GM12878 (cell line): ENCODE measurements at regions not wholly inside any gene's neighbourhood (a gene's known extent, or its start where the extent isn't known, plus 50 kb on each side); places are given as distances from the start of the nearest gene placed in this dataset.

ENCODE experiments used
- ATAC-seq: fragments of 200-7000 bp; cut with Tn5 transposase; 3 replicates; pipeline ENCODE4 v1.9.1; 2020; ENCODE audit warnings: mild to moderate bottlenecking, moderate library complexity
- BruUV-seq: library from RNA; stranded (reverse); fragments of 400-500 nt; replicated peaks from 2 replicates; lab custom pipeline; 2021; lab: Mats Ljungman, UMichigan
- CTCF ChIA-PET: fragments of 300-600 bp; sonication (Branson Sonifier 250); formaldehyde crosslinking; extraction: SDS; loops from one replicate; lab custom pipeline; 2021; ENCODE audit warnings: inconsistent platforms; lab: Yijun Ruan, JAX
- POLR2A ChIA-PET: fragments of 350-600 bp; formaldehyde crosslinking; extraction: SDS; loops from one replicate; lab custom pipeline; 2021; ENCODE audit warnings: inconsistent platforms; lab: Charles Lee
- RAD21 ChIA-PET: fragments of 300-600 bp; sonication (Branson Sonifier 250); formaldehyde crosslinking; loops from one replicate; lab custom pipeline; 2023; ENCODE audit warnings: antibody characterized with exemption; ENCODE audit not compliant: unreplicated experiment; lab: Charles Lee
- SMC1A ChIA-PET: fragments of 300-600 bp; sonication (Branson Sonifier 250); formaldehyde crosslinking; loops from one replicate; lab custom pipeline; 2023; ENCODE audit not compliant: unreplicated experiment, uncharacterized antibody; lab: Charles Lee
- DNase-seq: peaks from one replicate; pipeline ENCODE4 v3.0.0-alpha.2; 2011; ENCODE audit warnings: low read depth, low spot score
- FAIRE-seq: peaks from 3 replicates; lab custom pipeline; 2011; peaks lifted over from hg19 to GRCh38; lab: Jason Lieb, UNC
- H2AFZ ChIP-seq: 2 replicates; pipeline ENCODE4 v1.6.0; 2011; ENCODE audit warnings: low read depth, low read length, control low read depth; ENCODE audit not compliant: control insufficient read depth
- H3K27ac ChIP-seq: 2 replicates; pipeline ENCODE4 v1.5.1; 2011; ENCODE audit warnings: control low read depth; ENCODE audit not compliant: control insufficient read depth, insufficient read depth
- H3K27me3 ChIP-seq, 2 experiments: replicated peaks in 1 of 2; 2 replicates each; pipeline versions ENCODE4 v1.6.0 to v1.6.1; 2011; ENCODE audit warnings: low read length in 1 of 2; ENCODE audit not compliant: control insufficient read depth in 2 of 2, insufficient read depth in 2 of 2
- H3K36me3 ChIP-seq, 2 experiments: 2 replicates each; pipeline ENCODE4 v1.5.1; 2011; ENCODE audit warnings: low read length in 1 of 2; ENCODE audit not compliant: control insufficient read depth in 2 of 2, insufficient read depth in 2 of 2
- H3K4me1 ChIP-seq: 2 replicates; pipeline ENCODE4 v1.6.1; 2011; ENCODE audit warnings: mild to moderate bottlenecking, low read length, moderate library complexity, mixed read lengths; ENCODE audit not compliant: control insufficient read depth, insufficient read depth
- H3K4me2 ChIP-seq: 2 replicates; pipeline ENCODE4 v1.6.0; 2011; ENCODE audit warnings: control low read depth; ENCODE audit not compliant: control insufficient read depth, insufficient read depth
- H3K4me3 ChIP-seq: fragments of 200-600 bp; sonication (generic); 2 replicates; pipeline ENCODE4 v1.5.1; 2016
- H3K79me2 ChIP-seq: 2 replicates; pipeline ENCODE4 v1.6.0; 2011; ENCODE audit warnings: low read length; ENCODE audit not compliant: control insufficient read depth, insufficient read depth
- H3K9ac ChIP-seq: 2 replicates; pipeline ENCODE4 v1.8.0; 2011; ENCODE audit warnings: low read length, control low read depth, mixed read lengths; ENCODE audit not compliant: control insufficient read depth, insufficient read depth
- H3K9me3 ChIP-seq: replicated peaks from 3 replicates; pipeline ENCODE4 v1.5.1; 2011; ENCODE audit warnings: mild to moderate bottlenecking, low read length; ENCODE audit not compliant: control insufficient read depth, insufficient read depth
- H4K20me1 ChIP-seq: 2 replicates; pipeline ENCODE4 v1.6.0; 2011; ENCODE audit not compliant: control insufficient read depth, insufficient read depth
- CHD1 ChIP-seq: IDR thresholded peaks from 2 replicates; pipeline ENCODE4 v1.6.1; 2012; ENCODE audit warnings: low read depth, low read length, improper control_type of control experiment
- CHD2 ChIP-seq: IDR thresholded peaks from 2 replicates; pipeline ENCODE4 v1.6.1; 2011; ENCODE audit warnings: low read depth, low read length, improper control_type of control experiment, borderline replicate concordance
- EP300 ChIP-seq, 2 experiments: fragments of 150-350 bp in 1 of 2; IDR thresholded peaks; 2 replicates each; pipeline ENCODE4 v1.6.1; 2011 to 2012; ENCODE audit warnings: low read depth in 2 of 2, low read length in 2 of 2, borderline replicate concordance in 1 of 2, improper control_type of control experiment in 1 of 2, inconsistent platforms in 1 of 2; ENCODE audit not compliant: control insufficient read depth in 1 of 2
- ETV6 ChIP-seq, 2 experiments: fragments of 450-650 bp in 1 of 2; IDR thresholded peaks in 1 of 2; conservative IDR thresholded peaks in 1 of 2; 2 replicates each; pipeline ENCODE4 v1.6.1; 2014; ENCODE audit warnings: antibody characterized with exemption in 1 of 2, borderline replicate concordance in 1 of 2, low read depth in 1 of 2, mild to moderate bottlenecking in 1 of 2, moderate library complexity in 1 of 2
- IKZF1 ChIP-seq: fragments of 450-650 bp; conservative IDR thresholded peaks from 2 replicates; pipeline ENCODE4 v1.6.1; 2017; ENCODE audit warnings: antibody characterized with exemption, mild to moderate bottlenecking
- KDM1A ChIP-seq: fragments of 200-600 bp; sonication (generic); IDR thresholded peaks from 2 replicates; pipeline ENCODE4 v1.6.1; 2016; ENCODE audit warnings: borderline replicate concordance
- KLF5 ChIP-seq: fragments of 450-650 bp; IDR thresholded peaks from 2 replicates; pipeline ENCODE4 v1.6.1; 2014; ENCODE audit warnings: mild to moderate bottlenecking; ENCODE audit not compliant: partially characterized antibody
- NFXL1 ChIP-seq: fragments of 450-650 bp; IDR thresholded peaks from 2 replicates; pipeline ENCODE4 v1.6.1; 2017; ENCODE audit warnings: antibody characterized with exemption, mild to moderate bottlenecking, borderline replicate concordance
- PAX8 ChIP-seq: fragments of 450-650 bp; IDR thresholded peaks from 2 replicates; pipeline ENCODE4 v1.6.1; 2017; ENCODE audit warnings: mild to moderate bottlenecking, moderate library complexity
- POLR2AphosphoS5 ChIP-seq: IDR thresholded peaks from 2 replicates; pipeline ENCODE4 v1.6.1; 2011; ENCODE audit warnings: mild to moderate bottlenecking, low read length, inconsistent platforms
- RB1 ChIP-seq: fragments of 450-650 bp; formaldehyde crosslinking; IDR thresholded peaks from 2 replicates; pipeline ENCODE4 v1.6.1; 2017; ENCODE audit warnings: mild to moderate bottlenecking, borderline replicate concordance
- RELA ChIP-seq: fragments of 450-650 bp; IDR thresholded peaks from 2 replicates; pipeline ENCODE4 v1.8.0; 2014; ENCODE audit warnings: borderline replicate concordance; ENCODE audit not compliant: partially characterized antibody
- WGBS: methylation state at CpG from one replicate; pipeline ENCODE4 v1.1.6; 2016; ENCODE audit warnings: low lambda C conversion rate; ENCODE audit not compliant: insufficient replicate concordance, insufficient coverage; ENCODE audit errors: missing lambda C conversion rate; 5-methylcytosine and 5-hydroxymethylcytosine counted together
- in situ Hi-C: fragments of 300-500 bp; cut with MboI; formaldehyde crosslinking; loops from 9 replicates; pipeline ENCODE4 v1.14.3; 2018; ENCODE audit warnings: mixed read lengths
- intact Hi-C: fragments of 100-400 bp; cut with micrococcal nuclease; formaldehyde crosslinking; loops from one replicate; pipeline ENCODE4 v1.14.2; 2022; ENCODE audit not compliant: unreplicated experiment
- TF ChIP-seq, protein P1 (sequence below): IDR thresholded peaks from 2 replicates; pipeline ENCODE4 v1.6.1; 2012; ENCODE audit warnings: low read length, inconsistent platforms
- TF ChIP-seq, protein P2 (sequence below): fragments of 450-650 bp; IDR thresholded peaks from 2 replicates; pipeline ENCODE4 v1.6.1; 2018; ENCODE audit warnings: borderline replicate concordance, mild to moderate bottlenecking; ENCODE audit not compliant: partially characterized antibody

DNA sequence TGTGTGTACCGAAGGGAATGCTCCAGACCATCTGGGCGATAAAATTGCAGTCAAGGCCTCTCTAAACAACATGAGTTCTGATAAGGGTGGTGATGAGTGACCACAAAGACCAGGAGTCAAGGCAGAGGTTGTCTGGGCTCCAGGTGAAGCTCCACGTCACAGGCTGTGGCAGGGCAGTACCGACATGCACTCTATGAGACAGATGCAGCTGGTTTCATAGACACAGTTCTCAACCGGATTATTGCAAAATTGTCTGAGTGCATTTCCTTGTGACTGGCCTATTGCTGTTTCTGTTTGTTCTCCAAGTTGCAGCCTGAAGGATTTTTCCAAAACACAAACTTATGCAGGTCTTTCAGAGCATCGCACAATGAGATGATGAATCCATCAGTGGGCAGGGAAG, 157.5 kb upstream of the HES1 start (continued):
- TF ChIP-seq, protein P1, sequence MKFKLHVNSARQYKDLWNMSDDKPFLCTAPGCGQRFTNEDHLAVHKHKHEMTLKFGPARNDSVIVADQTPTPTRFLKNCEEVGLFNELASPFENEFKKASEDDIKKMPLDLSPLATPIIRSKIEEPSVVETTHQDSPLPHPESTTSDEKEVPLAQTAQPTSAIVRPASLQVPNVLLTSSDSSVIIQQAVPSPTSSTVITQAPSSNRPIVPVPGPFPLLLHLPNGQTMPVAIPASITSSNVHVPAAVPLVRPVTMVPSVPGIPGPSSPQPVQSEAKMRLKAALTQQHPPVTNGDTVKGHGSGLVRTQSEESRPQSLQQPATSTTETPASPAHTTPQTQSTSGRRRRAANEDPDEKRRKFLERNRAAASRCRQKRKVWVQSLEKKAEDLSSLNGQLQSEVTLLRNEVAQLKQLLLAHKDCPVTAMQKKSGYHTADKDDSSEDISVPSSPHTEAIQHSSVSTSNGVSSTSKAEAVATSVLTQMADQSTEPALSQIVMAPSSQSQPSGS: no peak
- TF ChIP-seq KDM1A: no peak

DNA sequence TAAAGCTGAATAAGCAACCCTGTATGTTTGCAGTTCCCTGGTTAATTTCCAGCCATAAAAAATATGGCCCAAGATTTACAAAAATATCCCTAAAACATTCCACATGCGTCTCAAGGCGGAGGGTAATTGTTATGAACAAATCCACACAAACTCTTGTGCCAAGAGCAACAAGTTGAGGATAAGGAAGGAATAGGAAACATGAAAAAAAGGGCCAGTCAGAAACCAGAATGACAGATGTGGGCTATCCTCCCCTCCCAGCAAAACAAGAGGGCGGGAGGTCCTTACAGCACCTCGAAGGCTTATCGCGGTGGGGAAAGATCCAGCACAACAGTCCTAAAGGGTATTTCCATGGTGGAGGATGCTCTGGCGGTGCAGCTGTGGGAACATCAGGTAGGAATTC, 155.6 kb upstream of the HES1 start:
- 47% methylated on average over 7 of the region's 7 CpGs for WGBS
- in situ Hi-C loops (no loop called here), intact Hi-C loops (no loop called here)
- no TSS peak for BruUV-seq
- Histone ChIP-seq H3K4me1 (no peaks in the 10 kb centered on the region), H3K27me3 (peaks cover 0 to 5% of the 10 kb centered on the region in 2 experiments; a peak in 1 of 4 replicates), H4K20me1 (no peaks in the 10 kb centered on the region), H3K4me2 (no peak overlapping the region), H3K79me2 (no peaks in the 10 kb centered on the region), H3K4me3 (no peak overlapping the region), H2AFZ (no peak overlapping the region), H3K36me3 (no peaks in the 10 kb centered on the region), H3K9ac (no peak overlapping the region), H3K9me3 (no peaks in the 10 kb centered on the region), H3K27ac (no peak overlapping the region)
- FAIRE-seq (no peak), DNase-seq (no peak), ATAC-seq (no peak)
- RAD21 ChIA-PET: no interaction called here
- no peak for TF ChIP-seq RELA
- TF ChIP-seq PAX8: no peak
- TF ChIP-seq, protein P2, sequence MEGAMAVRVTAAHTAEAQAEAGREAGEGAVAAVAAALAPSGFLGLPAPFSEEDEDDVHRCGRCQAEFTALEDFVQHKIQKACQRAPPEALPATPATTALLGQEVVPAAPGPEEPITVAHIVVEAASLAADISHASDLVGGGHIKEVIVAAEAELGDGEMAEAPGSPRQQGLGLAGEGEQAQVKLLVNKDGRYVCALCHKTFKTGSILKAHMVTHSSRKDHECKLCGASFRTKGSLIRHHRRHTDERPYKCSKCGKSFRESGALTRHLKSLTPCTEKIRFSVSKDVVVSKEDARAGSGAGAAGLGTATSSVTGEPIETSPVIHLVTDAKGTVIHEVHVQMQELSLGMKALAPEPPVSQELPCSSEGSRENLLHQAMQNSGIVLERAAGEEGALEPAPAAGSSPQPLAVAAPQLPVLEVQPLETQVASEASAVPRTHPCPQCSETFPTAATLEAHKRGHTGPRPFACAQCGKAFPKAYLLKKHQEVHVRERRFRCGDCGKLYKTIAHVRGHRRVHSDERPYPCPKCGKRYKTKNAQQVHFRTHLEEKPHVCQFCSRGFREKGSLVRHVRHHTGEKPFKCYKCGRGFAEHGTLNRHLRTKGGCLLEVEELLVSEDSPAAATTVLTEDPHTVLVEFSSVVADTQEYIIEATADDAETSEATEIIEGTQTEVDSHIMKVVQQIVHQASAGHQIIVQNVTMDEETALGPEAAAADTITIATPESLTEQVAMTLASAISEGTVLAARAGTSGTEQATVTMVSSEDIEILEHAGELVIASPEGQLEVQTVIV: no peak
- no peak for TF ChIP-seq KLF5
- TF ChIP-seq POLR2AphosphoS5: no peak
- no peak for TF ChIP-seq CHD1
- no peak for TF ChIP-seq RB1
- TF ChIP-seq EP300 (IDR thresholded peaks at IDR 0.05; ENCODE audit: borderline replicate concordance in 1 of 2, control insufficient read depth in 1 of 2, low read depth in 2 of 2, low read length in 2 of 2): no peak
- no peak for TF ChIP-seq ETV6 (conservative IDR thresholded peaks at IDR 0.05 in 1 of 2, IDR thresholded peaks at IDR 0.05 in 1 of 2; ENCODE audit: borderline replicate concordance in 1 of 2, low read depth in 1 of 2)
- no peak for TF ChIP-seq CHD2
- no peak for TF ChIP-seq IKZF1
- no peak for TF ChIP-seq NFXL1
- POLR2A ChIA-PET: no interaction called here
- SMC1A ChIA-PET: interaction anchor here (1.0 kb wide), 1 partner anchor 9 kb away, joined by 3 read pairs; no protein-coding TSS in a partner anchor
- CTCF ChIA-PET: no interaction called here
